ENCODE measurements at regions not wholly inside any gene's neighbourhood (a gene's known extent, or its start where the extent isn't known, plus 50 kb on each side); places are given as distances from the start of the nearest gene placed in this dataset.

DNA sequence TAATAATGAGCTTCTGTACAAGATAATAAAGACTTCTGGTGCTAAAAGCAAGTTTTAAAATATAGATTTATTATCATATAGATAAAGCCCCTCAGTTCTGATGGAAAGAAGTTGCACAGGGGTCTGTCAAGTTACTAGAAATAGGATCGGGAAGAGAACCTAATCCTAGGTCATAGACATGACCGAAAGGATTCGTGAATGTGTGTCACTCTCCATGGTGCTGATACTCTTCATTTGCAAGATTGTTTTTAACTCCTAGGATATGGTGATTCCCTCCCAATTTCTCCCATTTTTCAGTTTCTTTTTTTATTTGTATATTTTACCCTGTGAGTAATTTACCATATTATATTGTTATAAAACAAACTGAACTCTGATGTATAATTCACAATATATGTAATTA lies 58.9 kb upstream of the CTNNA2 start:
- DNase-seq (ENCODE audit: low read depth) = no peak

GRCh38 chr2:79452651-79453050 lies 60.2 kb upstream of the CTNNA2 start:
- DNase-seq (ENCODE audit: low read depth) = no peak

GRCh38 chr2:79447463-79447862 lies 65.4 kb upstream of the CTNNA2 start:
- DNase-seq (ENCODE audit: low read depth) = no peak

GRCh38 chr2:79446313-79446712 lies 66.5 kb upstream of the CTNNA2 start:
- DNase-seq (ENCODE audit: low read depth) = no peak

- no peak for DNase-seq (ENCODE audit: low read depth)
These were observed 75.2 kb upstream of the CTNNA2 start for GRCh38 chr2:79437433-79438267.

GRCh38 chr2:79434362-79434761 lies 78.5 kb upstream of the CTNNA2 start:
- no peak for DNase-seq (ENCODE audit: low read depth)

- no peak for DNase-seq (ENCODE audit: low read depth)
These were observed 80.1 kb upstream of the CTNNA2 start for GRCh38 chr2:79432731-79433146.

DNA sequence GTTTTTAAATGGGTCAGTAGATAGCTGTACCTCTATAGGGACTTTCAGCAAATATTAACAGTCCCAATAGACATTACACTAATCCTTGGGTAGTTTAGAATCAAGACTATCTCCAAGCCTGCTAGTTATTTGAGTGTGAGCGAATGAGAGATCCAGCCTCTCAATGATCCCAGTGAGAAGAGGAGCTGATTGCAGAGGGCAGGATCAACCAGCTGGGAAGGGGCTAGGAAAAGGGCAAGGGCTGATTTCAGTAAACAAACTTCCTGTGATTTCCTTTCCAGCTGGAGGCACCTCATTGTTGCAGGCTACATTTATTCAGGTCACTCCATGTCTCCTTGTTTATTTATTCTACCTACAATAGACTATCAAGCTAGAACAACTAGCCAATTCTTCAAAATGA lies 84.1 kb upstream of the CTNNA2 start:
- no peak for DNase-seq (ENCODE audit: low read depth)

DNA sequence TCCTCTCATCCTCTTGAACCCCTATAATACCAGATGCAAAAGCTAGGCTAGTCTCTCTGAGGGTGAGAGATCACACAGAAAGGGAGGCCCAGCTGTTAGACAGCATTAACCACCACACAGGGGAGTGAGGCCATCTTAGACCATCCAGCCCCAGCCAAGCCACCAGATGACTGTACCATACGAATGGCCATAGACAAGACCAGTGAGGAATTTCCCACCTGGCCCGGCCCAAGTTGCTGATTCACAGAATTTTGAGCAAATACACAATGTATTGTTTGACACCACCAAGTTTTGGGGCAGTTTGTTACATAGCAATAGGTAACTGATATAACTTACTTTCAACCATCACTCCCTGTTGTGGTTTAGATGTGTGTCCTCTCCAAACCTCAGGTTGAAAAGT lies 98.2 kb upstream of the CTNNA2 start:
- no peak for DNase-seq (ENCODE audit: low read depth)

- no peak for DNase-seq (ENCODE audit: low read depth)
These were observed 118.4 kb upstream of the CTNNA2 start for GRCh38 chr2:79394485-79394859.

- DNase-seq (ENCODE audit: low read depth) = no peak
These were observed 118.9 kb upstream of the CTNNA2 start for GRCh38 chr2:79393806-79394484.

- no peak for DNase-seq (ENCODE audit: low read depth)
These were observed 119.7 kb upstream of the CTNNA2 start for GRCh38 chr2:79393107-79393685.

GRCh38 chr2:79389481-79389880 lies 123.4 kb upstream of the CTNNA2 start:
- DNase-seq (ENCODE audit: low read depth) = no peak

- no peak for DNase-seq (ENCODE audit: low read depth)
These were observed 124.8 kb upstream of the CTNNA2 start for GRCh38 chr2:79388024-79388423.

DNA sequence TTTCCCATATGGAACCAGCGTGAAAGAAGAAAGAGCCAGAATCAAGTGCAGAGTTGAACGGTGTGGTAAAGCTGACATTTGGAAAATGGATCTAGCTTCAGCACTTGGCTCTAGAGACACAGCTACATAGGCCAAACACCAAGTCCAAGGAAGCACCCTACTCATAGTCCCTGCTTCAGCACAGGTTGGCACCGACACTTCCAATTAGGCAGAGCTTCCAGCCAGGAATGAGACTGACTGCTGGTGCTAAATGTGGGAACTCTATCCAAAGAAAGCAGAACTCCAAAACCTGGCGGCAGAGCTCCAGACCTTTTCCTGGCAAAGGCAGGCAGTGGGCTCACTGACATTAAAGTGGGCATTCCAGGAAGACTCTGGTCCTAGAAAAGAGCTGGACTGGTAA lies 125.4 kb upstream of the CTNNA2 start:
- no peak for DNase-seq (ENCODE audit: low read depth)

DNA sequence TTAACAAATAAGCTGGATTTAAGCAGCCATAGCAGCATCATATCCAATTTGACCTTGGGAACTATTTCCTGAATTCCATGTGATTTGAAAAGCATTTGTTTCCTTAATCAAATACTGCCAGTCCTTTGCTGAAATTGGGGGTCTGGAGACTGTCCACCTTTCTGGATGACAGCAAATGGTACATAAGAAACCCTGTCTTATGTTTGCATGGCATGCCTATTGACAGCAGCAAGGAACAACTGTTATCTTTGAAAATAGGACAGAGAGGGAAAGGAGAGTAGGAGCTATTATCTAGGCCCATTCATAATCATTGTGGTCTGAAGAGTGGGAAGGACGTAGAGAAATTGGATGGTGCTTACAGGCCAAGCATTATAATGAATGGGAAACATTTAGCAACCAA lies 129.2 kb upstream of the CTNNA2 start:
- no peak for DNase-seq (ENCODE audit: low read depth)

- DNase-seq (ENCODE audit: low read depth) = no peak
These were observed 137.0 kb upstream of the CTNNA2 start for GRCh38 chr2:79375817-79376216.

DNA sequence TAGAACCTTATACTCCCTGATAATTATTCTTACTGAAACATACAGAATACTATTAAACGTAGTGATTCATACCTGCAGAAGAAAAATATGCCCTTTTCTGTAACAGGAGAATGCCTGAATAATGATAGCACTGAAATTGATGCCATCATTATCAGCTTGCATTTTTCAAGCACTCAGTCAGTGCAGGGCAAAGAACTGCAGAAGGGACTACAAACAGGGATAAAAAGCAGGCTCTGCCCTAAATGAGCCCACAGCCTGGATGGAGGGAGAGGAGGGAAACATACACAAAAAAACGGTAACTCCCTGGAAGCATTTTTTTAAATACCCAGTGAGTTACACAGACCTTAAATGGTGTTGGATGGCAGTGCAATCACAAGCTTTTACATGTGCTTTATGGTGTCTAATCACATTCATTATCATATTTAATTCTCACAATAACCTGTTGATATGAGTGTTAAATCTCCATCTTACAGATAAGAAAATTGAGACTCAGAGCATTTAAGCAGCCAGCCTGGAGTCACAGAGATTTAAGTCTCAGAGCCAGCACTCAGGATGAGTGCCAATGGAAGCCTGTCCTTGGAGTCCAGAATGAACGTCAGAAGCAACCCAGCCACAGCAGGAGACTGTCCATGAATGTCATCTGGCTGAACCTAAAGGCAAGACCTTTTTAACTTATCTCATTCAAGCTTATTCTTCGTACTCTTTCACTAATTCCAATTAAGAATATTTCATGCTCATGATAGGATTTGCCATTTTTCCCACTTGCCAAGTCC lies 139.3 kb upstream of the CTNNA2 start:
- DNase-seq (ENCODE audit: low read depth) = no peak

DNA sequence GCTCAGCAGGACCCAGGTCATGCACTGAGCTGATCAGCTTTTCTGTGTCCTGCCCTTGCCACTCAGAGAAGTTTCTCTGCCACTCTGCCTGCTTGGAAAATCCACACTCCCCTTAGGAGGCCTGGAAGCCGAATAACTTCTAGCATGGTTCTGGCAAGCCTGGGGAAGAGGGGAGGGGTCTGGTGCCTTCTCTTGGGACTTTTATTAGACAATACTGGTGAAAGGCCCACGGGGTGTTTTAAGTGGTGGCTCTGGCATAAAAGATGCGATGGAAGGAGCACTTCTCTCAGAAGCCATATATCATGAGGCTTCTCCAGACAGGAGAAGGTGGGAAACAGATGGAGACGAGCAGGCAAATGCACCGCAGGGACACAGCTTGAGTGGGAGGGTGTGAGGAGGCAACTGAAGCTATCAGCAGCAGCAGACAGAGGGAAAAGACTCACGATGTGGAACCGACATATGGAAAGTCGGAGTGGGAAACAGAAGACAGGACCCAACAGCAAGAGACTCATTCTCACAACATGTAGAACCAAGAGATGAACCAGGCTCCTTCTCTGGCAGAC lies 141.8 kb upstream of the CTNNA2 start:
- DNase-seq (ENCODE audit: low read depth) = no peak

DNA sequence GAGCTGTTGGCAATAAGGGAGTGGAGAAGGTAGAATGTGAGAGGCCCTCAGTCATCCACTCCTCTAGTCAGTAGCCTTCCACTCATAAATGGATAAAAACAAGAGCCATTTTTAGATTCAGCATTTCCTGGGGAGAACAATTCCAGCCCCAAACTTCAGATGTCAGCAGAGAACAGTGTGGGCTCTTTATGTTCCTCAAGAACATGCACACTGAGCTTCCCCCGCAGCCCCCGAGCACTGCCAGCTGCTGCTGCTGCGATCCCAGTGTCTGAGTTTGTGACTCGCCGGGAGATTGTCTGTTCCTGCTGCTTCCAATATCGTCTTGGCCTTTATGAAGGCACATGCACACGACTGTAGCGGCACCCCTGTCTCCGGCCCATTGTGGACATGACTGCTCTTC lies 143.7 kb upstream of the CTNNA2 start:
- no peak for DNase-seq (ENCODE audit: low read depth)

- no peak for DNase-seq (ENCODE audit: low read depth)
These were observed 144.7 kb upstream of the CTNNA2 start for GRCh38 chr2:79368116-79368630.

GRCh38 chr2:79359419-79359818 lies 153.4 kb upstream of the CTNNA2 start:
- DNase-seq (ENCODE audit: low read depth) = no peak

Measured in Daoy (cell line).